Left lung (tissue), 4 donors: ENCODE measurements at regions not wholly inside any gene's neighbourhood (a gene's known extent, or its start where the extent isn't known, plus 50 kb on each side); places are given as distances from the start of the nearest gene placed in this dataset.

Source experiments
- ATAC-seq: fragments of 200-7000 bp; cut with Tn5 transposase; one replicate; pipeline ENCODE4 v1.9.1; 2020; ENCODE audit warnings: moderate library complexity
- DNase-seq, 4 donors: peaks; one replicate each; pipeline ENCODE4 v3.0.0-alpha.2; 2013 to 2020
- H3K27ac ChIP-seq, 2 donors: fragments of 200-600 bp; sonication (generic) in 1 of 2; one replicate each; pipeline versions ENCODE4 v1.5.0 to v1.8.0; 2020 to 2021
- H3K27me3 ChIP-seq, 2 donors: fragments of 200-600 bp; sonication (generic) in 1 of 2; one replicate each; pipeline versions ENCODE4 v1.5.0 to v1.8.0; 2020 to 2021
- H3K36me3 ChIP-seq, 2 donors: fragments of 200-600 bp; sonication (generic) in 1 of 2; one replicate each; pipeline versions ENCODE4 v1.5.0 to v1.8.0; 2020 to 2021
- H3K4me1 ChIP-seq, 2 donors: fragments of 200-600 bp; one replicate each; pipeline ENCODE4 v1.8.0; 2021
- H3K4me3 ChIP-seq, 2 donors: fragments of 200-600 bp; sonication (generic) in 1 of 2; one replicate each; pipeline versions ENCODE4 v1.5.0 to v1.8.0; 2020 to 2021; ENCODE audit warnings: mild to moderate bottlenecking in 1 of 2
- H3K9me3 ChIP-seq, 2 donors: fragments of 200-600 bp; sonication (generic) in 1 of 2; one replicate each; pipeline versions ENCODE4 v1.5.0 to v1.8.0; 2020 to 2021
- intact Hi-C, 2 donors: fragments of 100-400 bp; cut with DNase I; formaldehyde crosslinking; loops; one replicate each; pipeline versions ENCODE4 v1.11.2 to v1.14.2; 2022
- TF ChIP-seq, protein P1 (sequence below), 2 donors: fragments of 200-600 bp; sonication (generic) in 1 of 2; IDR thresholded peaks; one replicate each; pipeline versions ENCODE4 v1.5.0 to v1.8.0; 2021; ENCODE audit warnings: antibody characterized with exemption in 2 of 2
- donor health status: DM: no; HTN: yes; CAD: no.
- donor health status: DM: no; HTN: no; CAD: no.

DNA sequence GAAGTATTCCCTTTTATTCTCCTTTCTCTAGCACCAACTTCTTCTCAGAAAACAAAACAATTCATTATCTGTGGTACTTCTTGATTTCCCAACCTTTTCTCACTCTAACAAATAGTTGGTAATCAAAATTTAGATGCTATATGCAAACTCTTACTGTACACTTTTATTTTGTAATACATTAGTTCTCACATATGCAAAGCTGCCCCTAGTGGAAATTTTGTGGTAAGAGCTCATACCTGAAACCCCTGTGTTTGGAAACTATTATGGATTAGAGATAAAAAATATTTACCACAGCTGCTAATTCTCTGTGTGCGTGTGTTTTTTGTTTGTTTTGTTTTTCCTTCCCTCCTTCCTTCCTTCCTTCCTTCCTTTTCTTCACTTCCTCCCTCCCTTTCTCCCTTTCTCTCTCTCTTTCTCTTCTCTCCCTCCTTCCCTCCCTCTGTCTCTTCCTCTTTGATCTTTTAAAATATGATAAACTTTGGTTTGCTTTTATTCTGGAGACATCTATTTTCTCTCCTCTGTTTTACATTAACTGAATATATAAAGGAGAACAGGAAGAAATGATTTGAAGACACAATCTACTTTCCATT is 537.4 kb downstream of the SLITRK6 start:
- Histone ChIP-seq H3K27me3 (no peaks in the 10 kb centered on the region), H3K4me1 (no peaks in the 10 kb centered on the region), H3K36me3 (no peaks in the 10 kb centered on the region), H3K27ac (no peak overlapping the region), H3K4me3 (no peak overlapping the region), H3K9me3 (no peaks in the 10 kb centered on the region)
- intact Hi-C loops = no loop called here
- DNase-seq (no peak), ATAC-seq (no peak)
- TF ChIP-seq, protein P1, sequence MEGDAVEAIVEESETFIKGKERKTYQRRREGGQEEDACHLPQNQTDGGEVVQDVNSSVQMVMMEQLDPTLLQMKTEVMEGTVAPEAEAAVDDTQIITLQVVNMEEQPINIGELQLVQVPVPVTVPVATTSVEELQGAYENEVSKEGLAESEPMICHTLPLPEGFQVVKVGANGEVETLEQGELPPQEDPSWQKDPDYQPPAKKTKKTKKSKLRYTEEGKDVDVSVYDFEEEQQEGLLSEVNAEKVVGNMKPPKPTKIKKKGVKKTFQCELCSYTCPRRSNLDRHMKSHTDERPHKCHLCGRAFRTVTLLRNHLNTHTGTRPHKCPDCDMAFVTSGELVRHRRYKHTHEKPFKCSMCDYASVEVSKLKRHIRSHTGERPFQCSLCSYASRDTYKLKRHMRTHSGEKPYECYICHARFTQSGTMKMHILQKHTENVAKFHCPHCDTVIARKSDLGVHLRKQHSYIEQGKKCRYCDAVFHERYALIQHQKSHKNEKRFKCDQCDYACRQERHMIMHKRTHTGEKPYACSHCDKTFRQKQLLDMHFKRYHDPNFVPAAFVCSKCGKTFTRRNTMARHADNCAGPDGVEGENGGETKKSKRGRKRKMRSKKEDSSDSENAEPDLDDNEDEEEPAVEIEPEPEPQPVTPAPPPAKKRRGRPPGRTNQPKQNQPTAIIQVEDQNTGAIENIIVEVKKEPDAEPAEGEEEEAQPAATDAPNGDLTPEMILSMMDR (IDR thresholded peaks at IDR 0.05) = peak in 1 of 2 donors; percentile 38

DNA sequence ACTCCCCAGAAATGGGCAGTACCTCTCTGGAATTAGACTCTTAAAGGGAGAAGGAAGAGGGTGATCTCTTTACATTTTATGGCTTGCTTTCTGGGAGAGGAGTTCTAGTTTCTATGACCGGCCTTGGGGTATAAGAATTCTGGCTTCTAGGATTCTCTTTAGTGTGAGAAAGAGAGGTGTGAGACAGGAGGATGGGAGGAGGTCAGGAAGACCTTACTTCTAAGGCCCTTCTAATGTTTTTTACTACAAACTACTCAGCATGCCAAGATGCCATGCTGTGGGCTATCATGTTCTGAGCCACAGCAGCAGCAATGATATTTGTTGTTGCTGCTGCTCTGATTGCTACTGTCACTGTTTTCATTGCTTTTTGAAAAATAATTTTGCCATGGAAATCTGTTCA is 538.3 kb downstream of the SLITRK6 start:
- no peak for DNase-seq
- Histone ChIP-seq H3K4me1 (no peaks in the 10 kb centered on the region), H3K9me3 (no peaks in the 10 kb centered on the region), H3K4me3 (no peak overlapping the region), H3K27ac (no peak overlapping the region), H3K27me3 (no peaks in the 10 kb centered on the region), H3K36me3 (no peaks in the 10 kb centered on the region)
- no peak for ATAC-seq
- TF ChIP-seq, protein P1 (IDR thresholded peaks at IDR 0.05) = no peak
- intact Hi-C loops = no loop called here

DNA sequence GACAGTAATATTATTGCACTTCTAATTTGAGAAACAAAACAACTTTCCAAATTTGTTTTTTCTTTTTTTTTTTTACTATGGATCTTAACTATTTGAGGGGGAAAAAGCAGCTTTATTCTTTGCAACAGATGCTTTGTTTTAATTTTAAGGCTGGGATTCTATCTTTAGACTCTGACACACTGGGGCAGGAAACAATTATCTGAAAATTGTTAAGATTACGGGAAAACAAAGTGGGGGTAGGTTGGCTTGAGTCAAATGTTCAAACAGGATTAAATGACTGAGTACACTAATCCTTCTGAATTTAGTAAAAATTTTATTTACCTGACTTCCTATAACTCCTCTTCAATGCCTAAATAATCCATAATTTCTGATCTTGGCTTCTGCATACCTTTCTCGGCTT is 543.2 kb downstream of the SLITRK6 start:
- TF ChIP-seq, protein P1 (IDR thresholded peaks at IDR 0.05) = no peak
- no peak overlapping the region for H3K27ac ChIP-seq
- ATAC-seq (no peak), DNase-seq (no peak)
- intact Hi-C loops = no loop called here
- H3K9me3 ChIP-seq = peaks cover 0 to 8% of the 10 kb centered on the region in 2 donors
- no peaks in the 10 kb centered on the region for H3K27me3 ChIP-seq
- no peak overlapping the region for H3K4me3 ChIP-seq
- no peaks in the 10 kb centered on the region for H3K36me3 ChIP-seq
- H3K4me1 ChIP-seq = no peaks in the 10 kb centered on the region

- Histone ChIP-seq H3K27me3 (no peaks in the 10 kb centered on the region), H3K9me3 (peaks cover 0 to 8% of the 10 kb centered on the region in 2 donors), H3K27ac (no peak overlapping the region), H3K4me3 (no peak overlapping the region), H3K36me3 (no peaks in the 10 kb centered on the region), H3K4me1 (no peaks in the 10 kb centered on the region)
- TF ChIP-seq, protein P1 (IDR thresholded peaks at IDR 0.05) = no peak
- DNase-seq (no peak), ATAC-seq (no peak)
- intact Hi-C loops = no loop called here
These were observed 544.6 kb downstream of the SLITRK6 start for GRCh38 chr13:85254641-85255040.

GRCh38 chr13:85249151-85249550 is 550.1 kb downstream of the SLITRK6 start:
- Histone ChIP-seq H3K27ac (no peak overlapping the region), H3K36me3 (no peaks in the 10 kb centered on the region), H3K4me1 (no peaks in the 10 kb centered on the region), H3K27me3 (no peaks in the 10 kb centered on the region), H3K9me3 (peaks cover 0 to 8% of the 10 kb centered on the region in 2 donors), H3K4me3 (no peak overlapping the region)
- TF ChIP-seq, protein P1 (IDR thresholded peaks at IDR 0.05) = no peak
- ATAC-seq (no peak), DNase-seq (no peak)
- intact Hi-C loops = no loop called here
